Hepatic stellate cell (primary cell): ENCODE measurements at regions not wholly inside any gene's neighbourhood (a gene's known extent, or its start where the extent isn't known, plus 50 kb on each side); places are given as distances from the start of the nearest gene placed in this dataset.
"Not testable (repeated sequence)": the region's sequence is repeated elsewhere in the genome, so short reads cannot be mapped to it uniquely, and the experiment has no call there.

ENCODE experiments used
- DNase-seq: peaks from one replicate; pipeline ENCODE4 v3.0.0; 2011; ENCODE audit warnings: low spot score

GRCh38 chr20:22690616-22691179 lies 106.3 kb upstream of the FOXA2 start:
- DNase-seq: no peak

DNA sequence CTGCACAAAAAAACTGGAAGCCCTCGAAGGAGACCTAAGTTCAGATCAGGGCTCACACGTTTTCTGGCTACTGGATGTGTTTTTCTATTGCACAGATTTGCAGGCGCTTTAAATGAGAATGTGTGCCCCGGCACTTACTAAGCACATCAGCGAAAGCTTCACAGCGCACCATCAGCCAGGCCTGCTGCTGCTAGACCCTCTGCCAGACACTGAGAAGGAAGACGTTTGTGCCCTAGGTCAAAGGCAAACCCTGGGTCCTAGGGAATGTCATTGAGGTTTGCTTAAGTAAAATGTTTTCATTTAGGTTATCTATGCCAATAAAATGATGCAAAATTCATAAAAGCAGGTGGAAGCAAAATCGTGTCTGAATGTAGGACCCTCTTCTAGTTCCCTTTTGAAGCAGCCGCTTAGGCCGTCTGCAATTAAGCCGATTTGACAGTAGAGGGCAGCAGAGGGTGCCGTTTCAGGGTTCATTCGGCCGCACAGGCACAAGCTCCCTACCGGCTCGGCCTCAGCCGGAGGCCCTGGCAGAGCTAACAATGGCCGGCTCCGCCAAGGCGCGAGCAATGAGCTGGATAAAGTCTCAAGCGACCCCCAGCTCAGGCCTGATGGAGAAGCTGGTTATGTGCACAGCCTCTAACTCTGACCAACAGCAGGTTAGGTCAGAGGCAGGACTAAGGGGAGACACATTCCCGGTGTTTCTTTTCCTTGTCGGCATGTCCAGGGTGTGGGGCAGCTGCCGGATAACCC lies 107.2 kb upstream of the FOXA2 start:
- DNase-seq: peak; percentile 75

GRCh38 chr20:22692119-22692475 lies 107.7 kb upstream of the FOXA2 start:
- DNase-seq: no peak

DNA sequence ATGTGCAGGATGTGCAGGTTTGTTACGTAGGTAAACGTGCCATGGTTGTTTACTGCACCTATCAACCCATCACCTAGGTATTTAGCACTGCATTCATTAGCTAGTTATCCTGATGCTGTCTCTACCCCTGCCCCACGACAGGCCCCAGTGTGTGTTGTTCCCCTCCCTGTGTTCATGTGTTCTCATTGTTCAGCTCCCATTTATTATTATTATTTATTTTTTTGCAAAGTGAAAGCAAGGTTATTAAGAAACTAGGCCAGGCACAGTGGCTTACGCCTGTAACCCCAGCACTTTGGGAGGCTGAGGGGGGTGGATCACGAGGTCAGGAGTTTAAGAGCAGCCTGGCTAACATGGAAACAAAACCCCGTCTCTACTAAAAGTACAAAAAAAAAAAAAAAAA lies 108.2 kb upstream of the FOXA2 start:
- DNase-seq: not testable (repeated sequence)

GRCh38 chr20:22696759-22697158 lies 112.4 kb upstream of the FOXA2 start:
- no peak for DNase-seq

DNA sequence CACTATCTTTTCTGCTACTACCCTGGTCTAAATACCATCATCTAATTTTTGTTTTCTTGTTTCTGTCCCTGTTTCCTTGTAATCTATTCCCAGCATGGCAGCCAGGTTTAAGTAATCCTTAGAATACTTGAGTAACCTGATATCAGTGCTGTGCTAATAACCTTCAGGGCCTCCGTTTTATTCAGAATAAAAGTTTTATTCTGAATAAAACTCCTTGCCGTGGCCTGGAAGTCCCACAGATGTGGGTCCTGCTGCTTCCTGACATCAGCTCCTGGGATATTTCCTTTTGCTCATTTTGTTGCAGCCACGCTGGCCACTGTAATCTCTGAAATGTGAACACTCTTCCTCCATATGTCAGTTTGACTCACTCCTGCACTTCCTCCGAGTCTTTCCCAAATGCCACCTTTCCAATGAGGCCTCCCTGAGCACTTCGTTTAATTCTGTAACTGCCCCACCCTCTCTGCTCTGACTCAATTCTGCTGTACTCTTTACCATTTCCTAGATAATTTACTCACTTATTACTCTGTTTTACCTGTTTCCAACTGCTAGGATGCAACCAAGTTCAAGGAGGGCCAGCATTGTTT lies 114.0 kb upstream of the FOXA2 start:
- DNase-seq: no peak

GRCh38 chr20:22699396-22699795 lies 115.0 kb upstream of the FOXA2 start:
- DNase-seq: no peak

- DNase-seq: peak; percentile 58
Observed at GRCh38 chr20:22700367-22700766, 116.0 kb upstream of the FOXA2 start.

DNA sequence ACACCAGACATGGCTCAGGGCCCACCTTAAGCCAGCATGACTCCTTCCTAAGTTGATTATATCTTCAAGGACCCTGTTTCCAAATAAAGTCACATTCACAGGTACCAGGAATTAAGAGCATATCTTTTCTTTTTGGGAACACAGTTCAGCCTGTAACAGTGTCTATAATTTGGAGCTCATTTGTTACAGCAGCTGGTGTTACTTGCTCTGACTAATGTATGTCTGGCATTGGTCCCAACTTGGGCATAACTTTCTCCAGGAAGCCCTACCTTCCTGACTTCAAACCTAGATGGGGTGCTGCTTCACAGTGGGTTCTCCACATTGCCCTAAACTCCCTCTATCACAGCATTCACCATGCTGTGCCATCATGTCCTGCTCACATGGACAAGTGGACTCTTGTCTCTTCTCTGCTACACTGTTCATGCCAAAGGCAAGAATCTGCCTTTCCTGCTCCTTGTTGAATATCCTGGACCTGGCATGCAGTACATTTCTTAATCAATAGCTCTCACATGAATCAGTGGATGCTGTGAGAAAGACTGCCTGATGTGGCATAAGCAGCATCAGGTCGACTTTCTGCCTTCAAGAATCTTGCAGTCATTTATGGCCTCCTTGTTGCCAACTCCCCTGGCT lies 117.4 kb upstream of the FOXA2 start:
- no peak for DNase-seq

GRCh38 chr20:22703843-22704242 lies 119.5 kb upstream of the FOXA2 start:
- no peak for DNase-seq

- no peak for DNase-seq
Observed at GRCh38 chr20:22711971-22712755, 127.8 kb upstream of the FOXA2 start.

GRCh38 chr20:22716821-22717351 lies 132.5 kb upstream of the FOXA2 start:
- no peak for DNase-seq

GRCh38 chr20:22717466-22717865 lies 133.1 kb upstream of the FOXA2 start:
- DNase-seq: peak; percentile 44

DNA sequence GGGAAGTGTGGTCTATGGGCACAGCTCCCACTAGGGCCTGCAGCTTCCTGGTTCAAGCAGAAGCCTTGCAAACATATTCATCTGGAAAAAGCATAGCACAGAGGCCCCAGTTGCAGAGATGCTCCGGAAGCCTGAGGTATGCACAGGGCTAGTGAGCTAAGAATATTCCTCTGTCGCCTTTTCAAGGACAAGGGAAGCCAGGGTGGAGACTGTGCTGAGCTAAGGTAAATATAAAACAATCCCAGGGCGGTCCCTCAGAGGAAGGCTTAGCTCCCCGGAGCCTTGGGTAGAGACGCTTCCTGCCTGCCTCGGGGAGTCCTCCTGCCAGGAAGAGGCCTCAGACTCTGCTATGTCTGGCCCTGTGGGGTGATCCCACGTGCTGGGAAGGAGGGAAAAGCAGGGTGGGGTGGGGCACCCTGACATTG lies 134.8 kb upstream of the FOXA2 start:
- no peak for DNase-seq

DNA sequence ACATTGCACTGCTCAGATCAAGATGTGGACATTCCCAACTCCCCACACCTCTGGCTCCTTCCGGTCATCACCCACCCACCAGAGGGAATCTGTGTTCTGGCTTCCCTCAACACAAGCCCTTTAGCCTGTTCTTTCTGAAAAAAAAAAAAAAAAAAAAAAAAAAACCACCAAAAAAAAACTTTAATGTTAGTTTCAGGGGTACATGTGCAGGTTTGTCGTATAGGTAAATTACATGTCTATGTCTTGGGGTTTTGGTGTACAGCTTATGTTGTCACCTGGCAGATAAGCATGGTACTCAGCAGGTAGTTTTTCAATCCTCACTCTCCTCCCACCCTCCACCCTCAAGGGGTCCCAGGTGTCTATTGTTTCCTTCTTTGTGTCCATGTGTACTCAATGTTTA lies 135.8 kb upstream of the FOXA2 start:
- no peak for DNase-seq

DNA sequence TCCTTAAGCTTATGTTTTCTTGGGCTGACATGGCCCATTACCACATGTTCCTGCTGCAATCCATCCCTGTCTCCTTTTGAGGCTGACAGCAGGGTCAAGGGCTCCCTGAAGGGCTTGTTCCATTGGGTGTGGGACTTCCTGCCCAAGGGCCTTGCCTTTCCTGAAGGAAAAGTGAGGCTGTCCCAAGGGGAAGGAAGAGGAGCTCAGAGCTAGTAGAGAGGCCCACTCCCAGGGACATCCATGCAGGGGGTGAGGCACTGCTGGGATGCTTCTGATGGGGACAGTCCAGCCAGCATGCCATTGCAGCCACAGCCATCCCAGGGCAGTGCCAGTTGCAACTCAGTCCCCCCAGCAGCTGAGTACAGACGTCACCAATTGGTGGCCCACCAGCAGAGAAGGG lies 138.4 kb upstream of the FOXA2 start:
- DNase-seq: no peak

DNA sequence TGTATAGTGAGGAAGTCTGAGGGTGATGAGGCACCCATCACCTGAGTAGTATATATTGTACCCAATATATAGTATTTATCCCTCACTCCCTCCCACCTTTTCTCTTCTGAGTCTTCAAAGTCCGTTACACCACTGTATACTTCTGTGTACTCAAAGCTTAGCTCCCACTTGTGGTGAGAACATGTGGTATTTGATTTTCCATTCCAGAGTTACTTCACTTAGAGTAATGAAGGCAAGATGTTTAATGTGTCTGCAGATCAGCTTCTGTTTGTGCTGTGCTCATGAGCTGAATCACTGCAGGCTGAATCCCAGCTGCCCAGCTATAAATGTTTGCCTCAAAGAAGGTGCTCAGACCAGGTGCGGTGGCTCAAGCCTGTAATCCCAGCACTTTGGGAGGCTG lies 139.3 kb upstream of the FOXA2 start:
- DNase-seq: no peak

GRCh38 chr20:22728146-22728745 lies 143.9 kb upstream of the FOXA2 start:
- DNase-seq: no peak

GRCh38 chr20:22729180-22729579 lies 144.8 kb upstream of the FOXA2 start:
- DNase-seq: peak; percentile 19

DNA sequence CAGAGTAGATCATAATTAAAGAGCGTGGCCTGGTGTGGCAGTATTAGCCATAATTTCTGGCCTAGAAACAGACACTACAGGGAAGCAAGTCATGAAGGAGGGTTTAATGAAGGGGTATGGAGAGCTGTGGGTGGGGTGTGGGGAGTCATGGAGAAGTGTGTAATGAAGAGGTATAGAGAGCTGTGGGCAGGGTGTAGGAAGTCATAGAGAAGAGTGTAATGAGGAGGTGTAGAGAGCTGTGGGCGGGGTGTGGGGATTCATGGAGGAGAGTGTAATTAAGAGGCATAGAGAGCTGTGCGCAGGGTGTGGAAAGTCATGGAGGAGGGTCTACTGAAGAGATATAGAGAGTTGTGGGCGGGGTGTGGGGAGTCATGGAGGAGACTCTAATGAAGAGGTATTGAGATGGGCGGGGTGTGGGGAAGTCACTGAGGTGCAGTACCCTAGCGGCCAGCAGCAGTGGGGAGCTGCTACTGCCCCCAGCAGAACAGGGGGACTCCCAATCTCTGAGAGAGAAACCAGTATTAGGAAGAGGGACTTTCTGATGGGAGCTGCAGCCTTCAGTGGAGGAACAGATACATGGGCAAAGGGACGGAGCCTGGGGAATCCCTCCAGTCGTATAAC lies 145.4 kb upstream of the FOXA2 start:
- DNase-seq: no peak

GRCh38 chr20:22732751-22733150 lies 148.4 kb upstream of the FOXA2 start:
- no peak for DNase-seq
